DMS153 (cell line): ENCODE measurements at regions not wholly inside any gene's neighbourhood (a gene's known extent, or its start where the extent isn't known, plus 50 kb on each side); places are given as distances from the start of the nearest gene placed in this dataset.
"Not testable (repeated sequence)": the region's sequence is repeated elsewhere in the genome, so short reads cannot be mapped to it uniquely, and the experiment has no call there.

Experiments
- DNase-seq: peaks from one replicate; lab custom pipeline; 2025; lab: John Stamatoyannopoulos, UW

DNA sequence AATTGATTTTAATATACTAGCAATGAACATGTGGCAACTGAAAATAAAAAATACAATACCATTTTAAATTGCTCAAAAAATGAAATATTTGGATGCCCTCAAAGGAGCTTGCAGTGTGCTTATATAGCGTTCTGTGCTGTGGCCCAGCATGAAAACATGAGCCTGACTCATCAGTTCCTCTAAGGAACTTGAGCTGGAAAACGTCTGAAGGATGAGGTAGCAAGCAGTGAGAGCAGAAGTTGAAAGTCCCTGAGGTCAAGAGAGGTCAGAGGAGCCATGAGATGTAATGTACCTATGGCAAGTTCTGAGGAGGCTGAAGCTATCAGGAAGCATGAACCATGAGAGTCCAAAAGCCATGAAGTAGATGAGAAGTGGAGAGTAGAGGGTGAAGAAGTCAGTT is 59.7 kb downstream of the HMGB3 start:
- DNase-seq, result no peak

GRCh38 chrX:151066373-151066772 is 83.2 kb downstream of the HMGB3 start:
- not testable (repeated sequence) for DNase-seq

DNA sequence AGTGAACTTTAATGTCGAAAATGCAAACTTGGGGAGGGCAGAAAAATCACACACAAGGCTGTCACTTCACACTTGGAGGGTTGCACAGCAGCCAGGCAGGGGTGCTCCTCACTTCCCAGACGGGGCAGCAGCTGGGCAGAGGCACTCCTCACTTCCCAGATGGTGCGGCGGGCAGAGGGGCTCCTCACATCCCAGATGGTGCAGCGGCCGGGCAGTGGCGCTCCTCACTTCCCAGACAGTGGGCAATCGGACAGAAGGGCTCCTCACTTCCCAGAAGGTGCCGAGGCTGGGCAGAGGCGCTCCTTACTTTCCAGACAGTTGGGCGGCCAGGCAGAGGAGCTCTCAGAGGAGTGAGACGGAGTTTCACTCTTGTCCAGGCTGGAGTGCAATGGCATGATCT is 90.6 kb downstream of the HMGB3 start:
- no peak for DNase-seq

GRCh38 chrX:151081016-151081415 is 95.4 kb upstream of the GPR50 start:
- no peak for DNase-seq

DNA sequence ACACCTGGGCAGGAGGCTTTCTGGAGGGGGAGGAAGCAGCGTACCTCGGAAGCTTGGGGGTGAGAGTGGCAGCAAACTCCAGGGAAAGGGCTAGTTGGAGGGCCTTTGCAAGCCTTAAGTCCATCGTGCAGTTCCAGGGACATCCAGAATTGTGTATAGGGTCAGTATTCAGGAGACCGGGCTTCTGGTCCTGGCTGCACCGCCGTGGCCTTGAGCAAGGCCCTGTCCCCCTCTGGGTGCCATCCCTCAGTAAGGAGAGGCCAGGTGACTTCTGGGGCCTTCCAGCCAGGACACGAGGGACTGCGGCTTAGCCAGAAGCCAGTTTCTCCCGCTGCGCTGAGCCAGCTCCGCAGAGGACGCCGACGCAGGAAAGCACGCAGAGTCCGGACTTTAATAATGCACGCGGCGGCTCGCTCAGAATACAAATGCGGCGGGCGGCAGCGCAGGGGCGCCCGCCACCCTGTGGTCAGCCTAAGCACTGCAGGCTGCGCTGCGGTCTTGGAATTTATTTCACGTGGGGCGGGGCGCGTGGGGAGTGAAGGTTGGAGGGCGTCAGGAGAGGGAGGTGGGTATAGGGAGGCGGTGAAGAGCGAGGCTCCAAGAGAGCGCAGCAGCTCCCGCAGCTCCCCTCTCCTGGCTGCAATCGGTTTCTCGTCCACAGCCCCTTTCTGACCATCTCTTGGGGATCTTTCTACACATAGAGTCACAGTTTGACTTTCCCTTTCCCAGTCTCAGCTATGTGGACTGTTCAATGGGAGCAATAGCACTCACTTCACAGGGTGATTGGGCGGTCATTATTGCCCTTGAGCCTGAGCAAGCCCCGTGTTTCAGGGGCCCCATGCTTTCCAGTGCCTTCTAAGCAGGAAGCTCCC is 94.1 kb upstream of the GPR50 start:
- DNase-seq, result peak; percentile 24

DNA sequence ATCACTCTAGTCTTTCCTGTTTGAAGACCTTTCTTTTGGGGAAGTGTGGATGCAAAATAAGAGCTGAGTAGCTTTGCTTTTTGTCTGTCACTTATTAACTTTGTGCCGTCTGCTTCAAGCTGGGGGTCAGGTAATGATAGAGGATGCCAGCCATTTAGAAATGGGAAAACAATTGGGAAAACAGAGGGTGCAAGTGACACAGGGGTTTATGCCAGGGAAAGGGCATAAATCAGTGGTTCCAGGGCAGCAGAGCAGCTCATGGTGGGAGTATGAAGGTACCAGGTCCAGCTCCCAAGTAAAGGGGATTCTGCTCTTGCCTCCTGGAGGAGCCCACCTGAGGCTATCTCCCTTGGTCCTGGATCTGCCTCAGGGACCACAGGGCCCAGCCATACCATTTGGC is 91.9 kb upstream of the GPR50 start:
- no peak for DNase-seq

DNA sequence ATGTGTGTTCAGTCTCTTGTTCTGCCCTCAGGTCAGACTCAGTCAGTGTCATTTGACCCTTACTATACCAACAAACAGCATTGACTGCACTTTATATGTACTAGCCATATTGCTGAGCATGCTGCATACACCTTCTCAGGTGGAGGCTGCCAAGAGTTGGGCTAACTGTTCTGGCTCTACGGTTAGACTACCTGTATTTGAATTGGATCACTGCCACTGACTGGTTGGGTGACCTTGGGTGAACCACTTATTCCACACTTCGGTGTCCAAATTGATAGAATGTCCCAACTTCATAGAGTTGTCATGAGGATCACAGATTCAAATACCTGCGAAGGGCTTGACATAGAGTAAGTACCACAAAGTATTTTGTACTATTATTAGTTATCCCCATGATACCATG is 91.2 kb upstream of the GPR50 start:
- DNase-seq, result no peak

DNA sequence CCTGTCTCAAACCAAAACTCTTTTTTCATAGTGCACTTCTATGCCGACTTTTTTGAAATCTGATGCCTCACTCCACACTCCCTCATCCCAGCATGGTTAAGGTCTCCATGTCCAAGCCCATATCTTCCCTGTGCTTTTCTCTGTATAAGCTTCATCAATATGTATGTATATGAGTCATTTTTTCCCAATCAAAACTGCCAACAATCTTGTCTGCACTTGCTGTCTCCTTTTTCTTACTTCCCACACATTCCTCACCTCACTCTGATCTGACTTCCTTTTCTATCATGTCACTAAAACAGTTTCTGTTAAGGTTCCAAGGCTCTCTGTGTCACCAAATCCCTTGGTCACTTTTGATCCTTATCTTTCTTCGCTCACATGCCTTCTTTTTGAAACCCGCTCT is 88.2 kb upstream of the GPR50 start:
- no peak for DNase-seq

- no peak for DNase-seq
These were observed 77.4 kb upstream of the GPR50 start for GRCh38 chrX:151099001-151099400.

- no peak for DNase-seq
These were observed 75.6 kb upstream of the GPR50 start for GRCh38 chrX:151100799-151101198.

DNA sequence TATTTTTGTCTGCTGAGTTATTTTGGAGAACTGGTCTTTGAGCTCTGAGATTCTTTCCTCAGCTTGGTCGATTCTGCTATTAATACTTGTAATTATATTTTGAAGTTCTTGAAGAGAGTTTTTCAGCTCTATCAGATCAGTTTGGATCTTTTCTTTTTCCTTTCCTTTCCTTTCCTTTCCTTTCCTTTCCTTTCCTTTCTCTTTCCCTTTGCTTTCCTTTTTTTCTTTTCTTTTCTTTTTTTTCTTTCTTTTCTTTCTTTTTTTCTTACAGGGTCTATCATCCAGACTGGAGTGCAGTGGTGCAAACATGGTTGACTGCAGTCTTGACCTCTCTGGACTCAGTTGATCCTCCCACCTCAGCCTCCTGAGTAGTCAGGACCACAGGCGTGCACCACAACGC is 63.2 kb upstream of the GPR50 start:
- DNase-seq, result not testable (repeated sequence)
